T-cell (primary cell): ENCODE measurements at regions not wholly inside any gene's neighbourhood (a gene's known extent, or its start where the extent isn't known, plus 50 kb on each side); places are given as distances from the start of the nearest gene placed in this dataset.

ENCODE experiments used
- ATAC-seq, 4 experiments: fragments of 200-7000 bp in 3 of 4; fragments of 150-1000 bp in 1 of 4; cut with Tn5 transposase; replicated peaks in 1 of 4; 1 replicate in 3 of 4; 2 replicates in 1 of 4; pipeline ENCODE4 v1.10.0; 2021; ENCODE audit warnings: moderate library complexity in 3 of 4, mild to moderate bottlenecking in 2 of 4, moderate number of reproducible peaks in 1 of 4
- CTCF ChIA-PET, 2 donors: fragments of 300-600 bp; sonication (Branson Sonifier 250); formaldehyde crosslinking; loops; one replicate each; lab custom pipeline; 2022; ENCODE audit warnings: antibody characterized with exemption in 2 of 2; lab: Charles Lee
- POLR2A ChIA-PET, 2 donors: fragments of 300-600 bp; sonication (Branson Sonifier 250); formaldehyde crosslinking; loops; one replicate each; lab custom pipeline; 2022; ENCODE audit warnings: antibody characterized with exemption in 2 of 2; lab: Charles Lee
- DNase-seq, 35 experiments: peaks; one replicate each; pipeline versions ENCODE4 v3.0.0 to v3.0.0-alpha.2; 2013 to 2023
- H3K27ac ChIP-seq: one replicate; pipeline ENCODE4 v1.5.1; 2013; ENCODE audit warnings: low read length
- H3K27me3 ChIP-seq, 2 experiments: replicated peaks in 1 of 2; 1 replicate in 1 of 2; 2 replicates in 1 of 2; pipeline versions ENCODE4 v1.6.1 to v1.7.0; 2013; ENCODE audit warnings: low read length in 1 of 2, mixed read lengths in 1 of 2; ENCODE audit not compliant: control insufficient read depth in 2 of 2, insufficient read depth in 2 of 2; ENCODE audit errors: extremely low read depth in 1 of 2
- H3K36me3 ChIP-seq, 2 donors: 1 replicate in 1 of 2; 2 replicates in 1 of 2; pipeline versions ENCODE4 v1.6.1 to v1.7.0; 2013; ENCODE audit warnings: low read length in 1 of 2; ENCODE audit not compliant: control insufficient read depth in 2 of 2, insufficient read depth in 1 of 2; ENCODE audit errors: extremely low read depth in 1 of 2
- H3K4me1 ChIP-seq, 2 experiments: 1 replicate in 1 of 2; 2 replicates in 1 of 2; pipeline versions ENCODE4 v1.6.1 to v1.7.0; 2013; ENCODE audit warnings: low read length in 2 of 2, mixed read lengths in 1 of 2; ENCODE audit not compliant: insufficient read depth in 2 of 2, control insufficient read depth in 1 of 2; ENCODE audit errors: extremely low read depth in 1 of 2
- H3K4me3 ChIP-seq, 2 donors: 1 replicate in 1 of 2; 2 replicates in 1 of 2; pipeline versions ENCODE4 v1.5.1 to v1.7.0; 2013; ENCODE audit warnings: mild to moderate bottlenecking in 2 of 2, low read length in 1 of 2, moderate library complexity in 1 of 2; ENCODE audit not compliant: control insufficient read depth in 1 of 2; ENCODE audit errors: extremely low read depth in 1 of 2
- H3K9me3 ChIP-seq: 2 replicates; pipeline ENCODE4 v1.7.0; 2013
- H3K27ac Mint-ChIP-seq, 2 donors: one replicate each; pipeline ENCODE4 v1.8.0; 2020 to 2021; ENCODE audit warnings: mild to moderate bottlenecking in 2 of 2, mixed read lengths in 2 of 2
- H3K27me3 Mint-ChIP-seq, 2 donors: one replicate each; pipeline ENCODE4 v1.8.0; 2021 to 2022; ENCODE audit warnings: mixed read lengths in 2 of 2
- H3K36me3 Mint-ChIP-seq: one replicate; pipeline ENCODE4 v1.8.0; 2021; ENCODE audit warnings: mixed read lengths
- H3K4me1 Mint-ChIP-seq, 3 donors: one replicate each; pipeline ENCODE4 v1.8.0; 2020 to 2022; ENCODE audit warnings: mixed read lengths in 3 of 3, mild to moderate bottlenecking in 1 of 3
- H3K4me3 Mint-ChIP-seq, 3 donors: one replicate each; pipeline ENCODE4 v1.8.0; 2020 to 2022; ENCODE audit warnings: mild to moderate bottlenecking in 3 of 3, mixed read lengths in 3 of 3, moderate library complexity in 3 of 3
- H3K9me3 Mint-ChIP-seq, 3 donors: one replicate each; pipeline ENCODE4 v1.8.0; 2020 to 2022; ENCODE audit warnings: mixed read lengths in 3 of 3
- WGBS: methylation state at CpG from one replicate; pipeline ENCODE4 v1.1.5; 2013; ENCODE audit warnings: missing lambda C conversion rate; ENCODE audit not compliant: insufficient coverage; 5-methylcytosine and 5-hydroxymethylcytosine counted together

GRCh38 chr10:60652628-60653027 is 125.7 kb upstream of the CDK1 start:
- H3K4me1 ChIP-seq: peaks cover 3 to 11% of the 10 kb centered on the region in 2 experiments
- H3K9me3 ChIP-seq: no peaks in the 10 kb centered on the region
- ChIA-PET CTCF (interaction anchor here (0.6 kb wide), 2 partner anchors 886 to 1865 kb away, joined by 3 to 4 read pairs; no protein-coding TSS in a partner anchor), POLR2A (interaction anchor here in 1 of 2 donors (0.6 to 0.7 kb wide), 2 partner anchors 11 to 713 kb away, joined by 7 to 8 read pairs; no protein-coding TSS in a partner anchor)
- Mint-ChIP-seq H3K27me3 (no peaks in the 10 kb centered on the region), H3K36me3 (peaks cover 6% of the 10 kb centered on the region), H3K4me1 (peaks cover 29 to 44% (median 32%) of the 10 kb centered on the region in 3 donors), H3K27ac (peak overlapping the region; percentile 11 to 71), H3K4me3 (no peak overlapping the region), H3K9me3 (no peaks in the 10 kb centered on the region)
- no peaks in the 10 kb centered on the region for H3K27me3 ChIP-seq
- H3K36me3 ChIP-seq: no peaks in the 10 kb centered on the region
- no peak for DNase-seq
- H3K27ac ChIP-seq: no peak overlapping the region
- WGBS: no CpG with 5 or more reads among the region's 6 CpGs
- peak in 1 of 4 experiments; percentile 29 for ATAC-seq
- no peak overlapping the region for H3K4me3 ChIP-seq

GRCh38 chr10:60650378-60650800 is 127.9 kb upstream of the CDK1 start:
- peak overlapping the region; percentile 56 to 61 for H3K27ac Mint-ChIP-seq
- Histone ChIP-seq H3K4me1 (peaks cover 3 to 14% of the 10 kb centered on the region in 2 experiments), H3K9me3 (no peaks in the 10 kb centered on the region), H3K27me3 (no peaks in the 10 kb centered on the region), H3K36me3 (no peaks in the 10 kb centered on the region), H3K4me3 (no peak overlapping the region), H3K27ac (no peak overlapping the region)
- H3K27me3 Mint-ChIP-seq: no peaks in the 10 kb centered on the region
- POLR2A ChIA-PET: interaction anchor here (0.5 to 0.6 kb wide), 4 partner anchors 15 to 729 kb away, joined by 3 to 11 read pairs (median 5); no protein-coding TSS in a partner anchor
- peaks cover 37 to 47% (median 38%) of the 10 kb centered on the region in 3 donors for H3K4me1 Mint-ChIP-seq
- no peak overlapping the region for H3K4me3 Mint-ChIP-seq
- no peaks in the 10 kb centered on the region for H3K36me3 Mint-ChIP-seq
- H3K9me3 Mint-ChIP-seq: no peaks in the 10 kb centered on the region
- no peak for DNase-seq
- peak in 1 of 4 experiments; percentile 8 for ATAC-seq
- CTCF ChIA-PET: interaction anchor here (0.6 to 1.9 kb wide), 9 partner anchors 11 to 1252 kb away, joined by 3 to 8 read pairs (median 5); no protein-coding TSS in a partner anchor

- DNase-seq: no peak
- no peak overlapping the region for H3K4me3 Mint-ChIP-seq
- Histone ChIP-seq H3K4me3 (no peak overlapping the region), H3K9me3 (no peaks in the 10 kb centered on the region), H3K27me3 (no peaks in the 10 kb centered on the region), H3K27ac (no peak overlapping the region), H3K4me1 (peaks cover 3 to 14% of the 10 kb centered on the region in 2 experiments), H3K36me3 (no peaks in the 10 kb centered on the region)
- ChIA-PET POLR2A (interaction anchor here (0.5 to 0.6 kb wide), 4 partner anchors 15 to 728 kb away, joined by 3 to 11 read pairs (median 5); no protein-coding TSS in a partner anchor), CTCF (interaction anchor here (0.6 to 1.9 kb wide), 14 partner anchors 10 to 1252 kb away, joined by 3 to 8 read pairs (median 5); no protein-coding TSS in a partner anchor)
- no peaks in the 10 kb centered on the region for H3K36me3 Mint-ChIP-seq
- peak in 3 of 4 experiments; percentile 41 to 60 (median 49) for ATAC-seq
- 33% methylated on average over 2 of the region's 4 CpGs for WGBS
- H3K4me1 Mint-ChIP-seq: peaks cover 37 to 47% (median 38%) of the 10 kb centered on the region in 3 donors
- H3K27ac Mint-ChIP-seq: peak overlapping the region; percentile 79 to 90
- H3K9me3 Mint-ChIP-seq: no peaks in the 10 kb centered on the region
- no peaks in the 10 kb centered on the region for H3K27me3 Mint-ChIP-seq
These were observed 128.5 kb upstream of the CDK1 start for GRCh38 chr10:60649485-60650377.

- WGBS: 83% methylated on average over 2 of the region's 2 CpGs
- H3K4me1 Mint-ChIP-seq: peaks cover 38 to 47% (median 40%) of the 10 kb centered on the region in 3 donors
- no peaks in the 10 kb centered on the region for H3K36me3 ChIP-seq
- H3K9me3 Mint-ChIP-seq: no peaks in the 10 kb centered on the region
- no peak overlapping the region for H3K27ac ChIP-seq
- peaks cover 3 to 14% of the 10 kb centered on the region in 2 experiments for H3K4me1 ChIP-seq
- peak overlapping the region; percentile 11 to 90 for H3K27ac Mint-ChIP-seq
- ChIA-PET POLR2A (no interaction called here), CTCF (interaction anchor here (0.5 to 1.9 kb wide), 13 partner anchors 9 to 1072 kb away, joined by 3 to 8 read pairs (median 5); no protein-coding TSS in a partner anchor)
- no peaks in the 10 kb centered on the region for H3K9me3 ChIP-seq
- no peak overlapping the region for H3K4me3 Mint-ChIP-seq
- no peaks in the 10 kb centered on the region for H3K27me3 ChIP-seq
- no peaks in the 10 kb centered on the region for H3K36me3 Mint-ChIP-seq
- ATAC-seq (no peak), DNase-seq (no peak)
- H3K4me3 ChIP-seq: no peak overlapping the region
- H3K27me3 Mint-ChIP-seq: no peaks in the 10 kb centered on the region
These were observed 129.5 kb upstream of the CDK1 start for GRCh38 chr10:60648761-60649160.

- Mint-ChIP-seq H3K4me3 (no peak overlapping the region), H3K4me1 (peaks cover 35 to 40% (median 37%) of the 10 kb centered on the region in 3 donors), H3K27me3 (no peaks in the 10 kb centered on the region), H3K9me3 (no peaks in the 10 kb centered on the region), H3K36me3 (no peaks in the 10 kb centered on the region), H3K27ac (no peak overlapping the region)
- Histone ChIP-seq H3K36me3 (no peaks in the 10 kb centered on the region), H3K27me3 (no peaks in the 10 kb centered on the region), H3K27ac (no peak overlapping the region), H3K4me3 (no peak overlapping the region), H3K4me1 (peaks cover 3 to 14% of the 10 kb centered on the region in 2 experiments), H3K9me3 (no peaks in the 10 kb centered on the region)
- 90% methylated on average over 1 of the region's 6 CpGs for WGBS
- DNase-seq (peak in 18 of 35 experiments; percentile 2 to 77 (median 21)), ATAC-seq (no peak)
- CTCF ChIA-PET: interaction anchor here (0.5 to 1.8 kb wide), 20 partner anchors 8 to 1686 kb away, joined by 3 to 17 read pairs (median 3); no protein-coding TSS in a partner anchor
- POLR2A ChIA-PET: no interaction called here
These were observed 131.1 kb upstream of the CDK1 start for GRCh38 chr10:60646966-60647796.
